D721Med (cell line): ENCODE measurements at regions not wholly inside any gene's neighbourhood (a gene's known extent, or its start where the extent isn't known, plus 50 kb on each side); places are given as distances from the start of the nearest gene placed in this dataset.

ENCODE experiments used
- DNase-seq: peaks from one replicate; pipeline ENCODE4 v3.0.0; 2011; ENCODE audit warnings: low spot score; ENCODE audit not compliant: insufficient read length
- FAIRE-seq: peaks from 2 replicates; lab custom pipeline; 2011; peaks lifted over from hg19 to GRCh38; lab: Jason Lieb, UNC
- TF ChIP-seq, protein P1 (sequence below): IDR thresholded peaks from 2 replicates; pipeline ENCODE4 v1.5.1; 2012; ENCODE audit warnings: mild to moderate bottlenecking, control low read depth; ENCODE audit not compliant: insufficient read depth; ENCODE audit errors: missing control alignments

DNA sequence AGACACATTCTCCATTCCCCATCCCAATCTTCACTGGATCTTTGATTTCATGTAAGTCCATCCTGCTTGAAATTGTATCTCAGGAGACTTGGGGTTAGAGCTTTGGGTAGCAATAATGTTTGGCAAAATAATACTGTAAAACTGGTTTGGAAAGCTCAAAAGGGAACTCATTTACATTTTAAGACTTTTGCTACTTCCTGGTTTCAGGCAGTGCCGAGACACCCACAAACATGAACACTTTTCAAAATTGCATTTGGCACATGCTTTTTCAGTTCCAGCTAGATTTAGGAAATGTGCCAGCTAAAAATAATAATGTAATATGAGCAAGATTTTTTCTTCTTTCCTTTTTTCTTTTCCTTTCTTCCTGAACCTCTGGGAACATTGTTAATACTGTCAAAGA is 145.7 kb upstream of the CBLB start:
- FAIRE-seq, result no peak
- DNase-seq, result no peak
- TF ChIP-seq, protein P1, sequence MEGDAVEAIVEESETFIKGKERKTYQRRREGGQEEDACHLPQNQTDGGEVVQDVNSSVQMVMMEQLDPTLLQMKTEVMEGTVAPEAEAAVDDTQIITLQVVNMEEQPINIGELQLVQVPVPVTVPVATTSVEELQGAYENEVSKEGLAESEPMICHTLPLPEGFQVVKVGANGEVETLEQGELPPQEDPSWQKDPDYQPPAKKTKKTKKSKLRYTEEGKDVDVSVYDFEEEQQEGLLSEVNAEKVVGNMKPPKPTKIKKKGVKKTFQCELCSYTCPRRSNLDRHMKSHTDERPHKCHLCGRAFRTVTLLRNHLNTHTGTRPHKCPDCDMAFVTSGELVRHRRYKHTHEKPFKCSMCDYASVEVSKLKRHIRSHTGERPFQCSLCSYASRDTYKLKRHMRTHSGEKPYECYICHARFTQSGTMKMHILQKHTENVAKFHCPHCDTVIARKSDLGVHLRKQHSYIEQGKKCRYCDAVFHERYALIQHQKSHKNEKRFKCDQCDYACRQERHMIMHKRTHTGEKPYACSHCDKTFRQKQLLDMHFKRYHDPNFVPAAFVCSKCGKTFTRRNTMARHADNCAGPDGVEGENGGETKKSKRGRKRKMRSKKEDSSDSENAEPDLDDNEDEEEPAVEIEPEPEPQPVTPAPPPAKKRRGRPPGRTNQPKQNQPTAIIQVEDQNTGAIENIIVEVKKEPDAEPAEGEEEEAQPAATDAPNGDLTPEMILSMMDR, result no peak

DNA sequence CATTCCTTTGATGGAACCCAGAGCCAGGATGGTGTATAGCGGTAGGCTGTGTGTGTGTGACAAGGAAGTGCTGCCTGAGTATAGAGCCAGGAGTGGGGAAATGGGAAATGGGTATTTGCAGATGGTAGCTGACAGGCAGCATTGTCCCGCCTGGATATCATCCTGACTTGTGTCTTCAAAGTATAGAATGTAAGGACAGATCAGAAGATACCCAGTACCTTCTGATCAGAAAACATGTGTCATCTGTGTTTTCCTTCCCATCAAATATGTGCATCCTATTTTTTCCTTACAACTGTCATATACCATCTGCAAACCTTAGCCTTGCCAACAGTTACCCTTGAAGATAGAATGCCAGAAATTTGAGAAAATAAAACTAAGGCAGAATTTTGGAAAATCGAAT is 146.2 kb upstream of the CBLB start:
- DNase-seq, result no peak
- no peak for FAIRE-seq
- TF ChIP-seq, protein P1, result no peak

DNA sequence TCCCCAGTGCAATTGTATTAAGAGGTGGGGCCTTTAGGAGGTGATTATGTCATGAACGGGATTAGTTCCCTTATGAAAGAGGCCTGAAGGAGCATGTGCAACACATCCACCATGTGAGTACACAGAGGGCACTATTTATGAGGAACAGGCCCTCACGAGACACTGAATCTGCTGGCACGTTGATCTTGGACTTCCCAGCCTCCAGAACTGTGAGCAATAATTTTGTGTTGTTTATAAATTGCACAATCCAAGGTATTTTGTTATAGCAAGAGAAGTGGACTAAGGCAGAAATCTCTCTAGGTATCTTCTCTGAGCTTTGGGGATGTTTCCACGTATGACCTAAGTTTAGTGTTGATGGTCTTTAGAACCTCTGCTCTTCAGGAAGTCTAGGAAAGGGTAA is 149.3 kb upstream of the CBLB start:
- no peak for DNase-seq
- FAIRE-seq, result no peak
- TF ChIP-seq, protein P1, result no peak

DNA sequence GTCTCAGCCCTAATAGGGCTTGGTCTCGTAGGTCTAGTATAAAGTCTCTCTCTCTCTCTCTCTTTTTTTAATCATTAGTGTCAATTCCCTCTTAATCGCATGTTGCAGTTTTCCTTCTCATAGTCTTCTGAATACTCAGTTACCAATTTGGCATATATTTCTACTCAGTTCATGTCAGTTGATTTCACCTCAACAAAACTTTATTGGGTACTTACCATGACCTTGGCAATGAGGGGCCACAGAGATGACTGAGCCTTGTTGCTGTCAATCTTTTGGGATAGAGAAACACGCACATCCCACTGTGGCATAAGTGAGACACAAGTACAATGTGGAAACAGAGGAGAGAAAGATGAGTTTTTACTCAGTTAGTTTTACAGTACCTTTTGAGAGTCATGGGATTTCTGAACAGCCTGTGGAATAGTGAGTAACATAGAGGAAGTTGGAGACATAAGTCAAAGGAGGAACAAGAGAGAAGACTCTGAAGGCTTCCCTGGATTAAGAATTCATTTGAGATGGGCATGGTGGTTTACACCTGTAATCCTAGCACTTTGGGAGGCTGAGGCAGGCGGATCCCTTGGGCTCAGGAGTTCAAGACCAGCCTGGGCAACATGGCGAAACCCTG is 150.2 kb upstream of the CBLB start:
- no peak for DNase-seq
- FAIRE-seq, result no peak
- TF ChIP-seq, protein P1, result no peak

DNA sequence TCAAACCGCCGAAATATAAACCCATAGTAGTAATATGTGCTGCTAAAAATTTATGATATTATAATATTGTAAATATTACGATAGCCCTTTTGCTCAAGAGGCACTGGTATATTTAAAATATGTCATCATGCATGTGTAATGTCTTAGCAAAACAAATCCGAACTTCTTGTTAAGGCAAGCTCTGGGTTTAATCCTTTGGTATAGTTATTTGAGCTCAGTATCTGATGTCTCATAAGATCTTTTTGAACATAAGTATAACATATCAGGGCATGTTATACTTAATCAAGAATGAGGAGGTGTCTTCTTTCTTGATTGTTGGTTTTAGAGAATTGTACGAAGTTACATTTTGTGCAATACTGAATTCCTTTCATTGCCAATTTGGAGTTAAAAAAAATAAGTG is 154.1 kb upstream of the CBLB start:
- DNase-seq (no peak), FAIRE-seq (no peak)
- TF ChIP-seq, protein P1, result no peak

DNA sequence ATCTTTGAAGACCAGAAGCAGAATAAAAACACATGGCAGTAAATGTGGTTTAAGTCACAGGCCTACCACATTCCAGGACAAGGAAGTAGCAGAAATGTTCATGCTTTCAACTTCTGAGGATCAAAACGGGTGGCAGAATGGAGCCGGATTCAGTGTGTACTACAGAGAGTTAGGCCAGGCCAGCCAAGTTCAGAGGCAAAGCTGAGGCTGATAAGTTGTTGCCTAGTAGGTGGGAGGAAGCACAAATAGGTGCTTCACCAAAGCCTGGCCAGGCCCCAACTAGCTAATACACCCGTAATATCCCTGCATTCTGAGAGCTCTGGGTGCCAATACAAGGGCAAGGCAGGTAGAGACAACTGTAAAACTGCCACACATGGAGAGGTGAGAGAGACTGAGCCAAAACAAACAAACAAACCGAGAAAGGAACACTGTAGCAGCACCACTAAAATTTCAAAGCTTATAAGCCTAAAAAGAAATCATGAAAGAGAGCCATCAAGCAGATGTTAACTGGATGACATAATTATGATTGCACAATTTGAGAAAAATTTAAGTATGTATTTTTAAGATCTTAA is 156.4 kb upstream of the CBLB start:
- no peak for DNase-seq
- FAIRE-seq, result no peak
- TF ChIP-seq, protein P1, result no peak

DNA sequence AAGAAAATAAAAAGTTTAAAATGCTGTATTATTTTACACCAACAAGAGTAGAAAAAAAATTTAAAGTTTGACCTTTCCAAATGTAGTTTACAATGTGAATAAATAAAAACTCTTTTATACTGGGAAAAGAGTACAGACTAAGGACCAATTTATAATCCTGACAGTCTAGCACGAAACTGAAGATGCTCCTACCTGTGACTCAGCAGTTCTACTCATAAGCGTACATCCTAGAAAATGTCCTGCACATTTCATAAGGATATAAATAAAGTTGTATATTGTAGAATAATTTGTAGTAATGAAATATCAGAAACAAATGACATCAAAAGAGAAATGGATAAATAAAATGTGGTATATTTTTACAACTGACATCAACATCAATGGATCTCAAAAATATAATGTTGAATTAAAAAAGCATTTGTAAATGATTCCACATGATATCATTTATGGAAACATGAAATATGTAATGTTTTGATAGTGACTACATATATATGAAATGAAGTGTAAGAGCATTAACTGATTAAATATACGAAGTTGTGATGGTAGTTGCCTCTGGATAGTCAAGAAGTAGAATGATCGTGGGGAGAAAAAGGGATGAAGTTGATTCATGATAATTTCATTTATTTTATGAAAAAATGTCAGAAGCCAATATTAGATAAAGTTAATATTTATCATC is 161.3 kb upstream of the CBLB start:
- DNase-seq (no peak), FAIRE-seq (no peak)
- TF ChIP-seq, protein P1, result no peak
